Suprapubic skin (tissue), 4 donors: ENCODE measurements at regions not wholly inside any gene's neighbourhood (a gene's known extent, or its start where the extent isn't known, plus 50 kb on each side); places are given as distances from the start of the nearest gene placed in this dataset.
A peak's percentile ranks its signal among the peaks of the same experiment; 100 is the strongest.

ENCODE experiments used
- DNase-seq, 2 donors: peaks; one replicate each; pipeline ENCODE4 v3.0.0-alpha.2; 2019; ENCODE audit warnings: low spot score in 2 of 2
- H3K27ac ChIP-seq: fragments of 200-600 bp; sonication (generic); one replicate; pipeline ENCODE4 v1.5.1; 2019
- H3K27me3 ChIP-seq: fragments of 200-600 bp; sonication (generic); one replicate; pipeline ENCODE4 v1.5.1; 2019
- H3K36me3 ChIP-seq: fragments of 200-600 bp; sonication (generic); one replicate; pipeline ENCODE4 v1.5.1; 2019
- H3K4me1 ChIP-seq: fragments of 200-600 bp; sonication (generic); one replicate; pipeline ENCODE4 v1.5.1; 2019
- H3K4me3 ChIP-seq: fragments of 200-600 bp; sonication (generic); one replicate; pipeline ENCODE4 v1.5.1; 2019; ENCODE audit warnings: mild to moderate bottlenecking
- H3K9me3 ChIP-seq: fragments of 200-600 bp; sonication (generic); one replicate; pipeline ENCODE4 v1.5.1; 2019
- EP300 ChIP-seq: sonication (generic); formaldehyde crosslinking; IDR thresholded peaks from one replicate; pipeline ENCODE4 v1.6.1; 2017; ENCODE audit warnings: antibody characterized with exemption
- POLR2A ChIP-seq, 2 donors: fragments of 450-650 bp; IDR thresholded peaks; one replicate each; pipeline ENCODE4 v1.6.1; 2017; ENCODE audit warnings: antibody characterized with exemption in 2 of 2, mild to moderate bottlenecking in 2 of 2, moderate library complexity in 2 of 2
- POLR2AphosphoS5 ChIP-seq, 3 donors: sonication (generic); formaldehyde crosslinking; IDR thresholded peaks; one replicate each; pipeline ENCODE4 v1.6.1; 2017; ENCODE audit warnings: antibody characterized with exemption in 3 of 3
- WGBS: methylation state at CpG from one replicate; pipeline ENCODE4 v1.1.5; 2018; 5-methylcytosine and 5-hydroxymethylcytosine counted together
- TF ChIP-seq, protein P1 (sequence below), 2 donors: fragments of 200-600 bp in 1 of 2; fragments of 450-650 bp in 1 of 2; sonication (generic) in 1 of 2; IDR thresholded peaks; one replicate each; pipeline ENCODE4 v1.5.1; 2016 to 2019; ENCODE audit warnings: antibody characterized with exemption in 2 of 2, mild to moderate bottlenecking in 1 of 2, moderate library complexity in 1 of 2

DNA sequence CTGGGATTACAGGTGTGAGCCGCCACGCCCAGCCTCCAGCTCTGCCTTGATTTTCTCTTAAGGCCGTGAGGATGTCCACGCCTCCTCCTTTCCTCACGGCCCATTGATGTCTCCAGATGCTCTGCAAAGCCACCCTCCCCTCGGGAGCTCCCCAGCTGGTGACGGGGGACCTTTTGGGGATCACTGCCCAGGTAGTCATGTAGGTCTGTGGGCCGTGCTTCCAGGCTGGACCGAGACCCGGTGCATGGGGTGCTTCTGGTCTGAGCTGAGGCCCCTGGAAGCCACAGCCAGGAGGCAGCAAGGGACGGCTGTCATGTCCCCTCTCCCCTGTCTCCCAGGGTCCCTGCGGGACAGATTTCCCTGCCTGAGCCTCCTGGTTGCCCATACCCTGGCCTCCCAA, 277.8 kb downstream of the SEC14L1 start:
- Histone ChIP-seq H3K9me3 (no peaks in the 10 kb centered on the region), H3K27me3 (no peaks in the 10 kb centered on the region), H3K4me3 (no peak overlapping the region), H3K27ac (no peak overlapping the region), H3K36me3 (no peaks in the 10 kb centered on the region), H3K4me1 (peaks cover 73% of the 10 kb centered on the region)
- TF ChIP-seq EP300 (no peak), POLR2AphosphoS5 (IDR thresholded peaks at IDR 0.05) (no peak), POLR2A (IDR thresholded peaks at IDR 0.05) (no peak)
- TF ChIP-seq, protein P1, sequence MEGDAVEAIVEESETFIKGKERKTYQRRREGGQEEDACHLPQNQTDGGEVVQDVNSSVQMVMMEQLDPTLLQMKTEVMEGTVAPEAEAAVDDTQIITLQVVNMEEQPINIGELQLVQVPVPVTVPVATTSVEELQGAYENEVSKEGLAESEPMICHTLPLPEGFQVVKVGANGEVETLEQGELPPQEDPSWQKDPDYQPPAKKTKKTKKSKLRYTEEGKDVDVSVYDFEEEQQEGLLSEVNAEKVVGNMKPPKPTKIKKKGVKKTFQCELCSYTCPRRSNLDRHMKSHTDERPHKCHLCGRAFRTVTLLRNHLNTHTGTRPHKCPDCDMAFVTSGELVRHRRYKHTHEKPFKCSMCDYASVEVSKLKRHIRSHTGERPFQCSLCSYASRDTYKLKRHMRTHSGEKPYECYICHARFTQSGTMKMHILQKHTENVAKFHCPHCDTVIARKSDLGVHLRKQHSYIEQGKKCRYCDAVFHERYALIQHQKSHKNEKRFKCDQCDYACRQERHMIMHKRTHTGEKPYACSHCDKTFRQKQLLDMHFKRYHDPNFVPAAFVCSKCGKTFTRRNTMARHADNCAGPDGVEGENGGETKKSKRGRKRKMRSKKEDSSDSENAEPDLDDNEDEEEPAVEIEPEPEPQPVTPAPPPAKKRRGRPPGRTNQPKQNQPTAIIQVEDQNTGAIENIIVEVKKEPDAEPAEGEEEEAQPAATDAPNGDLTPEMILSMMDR (IDR thresholded peaks at IDR 0.05) = no peak
- DNase-seq = no peak
- 86% methylated on average over 7 of the region's 12 CpGs for WGBS

DNA sequence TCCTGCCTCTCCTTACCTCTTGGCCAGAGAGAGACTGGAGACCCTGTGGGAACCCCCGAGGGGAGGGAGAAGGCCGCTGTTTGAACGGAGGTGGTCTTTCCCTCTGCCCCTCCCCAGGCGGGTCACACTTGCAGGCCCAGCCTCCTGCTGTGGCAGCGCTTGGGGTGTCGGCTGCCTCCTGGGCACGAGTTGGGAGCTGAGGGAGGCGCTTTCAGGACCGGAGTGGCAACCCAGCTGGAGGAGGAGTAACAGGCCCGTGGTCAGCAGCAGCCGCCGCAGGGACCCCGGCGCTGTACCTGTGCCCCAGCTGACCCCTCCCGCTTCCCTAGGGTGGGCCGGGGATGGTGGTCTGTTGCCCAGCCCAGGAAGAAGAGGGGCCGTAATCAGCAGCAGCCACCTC, 278.3 kb downstream of the SEC14L1 start:
- H3K4me1 ChIP-seq = peaks cover 77% of the 10 kb centered on the region
- TF ChIP-seq, protein P1 (IDR thresholded peaks at IDR 0.05) = no peak
- TF ChIP-seq POLR2A (IDR thresholded peaks at IDR 0.05) (no peak), POLR2AphosphoS5 (IDR thresholded peaks at IDR 0.05) (no peak), EP300 (no peak)
- H3K27ac ChIP-seq = no peak overlapping the region
- 40% methylated on average over 1 of the region's 17 CpGs for WGBS
- no peak overlapping the region for H3K4me3 ChIP-seq
- no peaks in the 10 kb centered on the region for H3K9me3 ChIP-seq
- DNase-seq = no peak
- no peaks in the 10 kb centered on the region for H3K36me3 ChIP-seq
- no peaks in the 10 kb centered on the region for H3K27me3 ChIP-seq

DNA sequence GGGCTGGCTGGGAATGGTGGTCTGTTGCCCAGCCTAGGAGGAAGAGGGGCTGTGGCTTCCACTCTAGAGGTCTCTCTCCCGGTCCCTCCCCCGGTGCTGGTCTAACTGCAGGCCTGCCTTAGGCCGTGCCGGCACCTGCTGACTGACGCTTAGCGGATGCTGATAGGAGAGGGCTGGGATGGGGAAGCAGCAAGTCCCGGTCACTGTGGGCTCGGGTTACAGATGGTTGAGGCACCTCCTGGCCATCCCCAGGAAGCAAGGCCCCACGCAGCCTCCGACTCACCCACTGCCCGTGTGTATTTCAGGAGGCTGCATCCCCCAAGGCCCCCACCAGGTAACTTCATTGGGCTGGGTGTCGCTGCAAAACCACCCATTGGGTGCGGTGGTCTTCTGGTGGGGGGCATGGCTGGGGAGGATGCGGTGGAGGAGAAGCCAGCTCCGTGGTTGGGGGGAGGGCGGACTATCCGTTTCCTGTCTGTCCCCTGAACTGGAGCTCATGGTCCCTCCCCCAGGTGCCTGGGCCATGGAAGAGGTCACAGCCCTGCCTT, 278.9 kb downstream of the SEC14L1 start:
- H3K36me3 ChIP-seq = no peaks in the 10 kb centered on the region
- no peak for TF ChIP-seq EP300
- TF ChIP-seq POLR2A (IDR thresholded peaks at IDR 0.05) = no peak
- TF ChIP-seq POLR2AphosphoS5 (IDR thresholded peaks at IDR 0.05) = no peak
- TF ChIP-seq, protein P1 (IDR thresholded peaks at IDR 0.05) = no peak
- H3K4me3 ChIP-seq = no peak overlapping the region
- 85% methylated on average over 16 of the region's 17 CpGs for WGBS
- peaks cover 81% of the 10 kb centered on the region for H3K4me1 ChIP-seq
- no peaks in the 10 kb centered on the region for H3K27me3 ChIP-seq
- H3K27ac ChIP-seq = no peak overlapping the region
- no peaks in the 10 kb centered on the region for H3K9me3 ChIP-seq
- DNase-seq = no peak

DNA sequence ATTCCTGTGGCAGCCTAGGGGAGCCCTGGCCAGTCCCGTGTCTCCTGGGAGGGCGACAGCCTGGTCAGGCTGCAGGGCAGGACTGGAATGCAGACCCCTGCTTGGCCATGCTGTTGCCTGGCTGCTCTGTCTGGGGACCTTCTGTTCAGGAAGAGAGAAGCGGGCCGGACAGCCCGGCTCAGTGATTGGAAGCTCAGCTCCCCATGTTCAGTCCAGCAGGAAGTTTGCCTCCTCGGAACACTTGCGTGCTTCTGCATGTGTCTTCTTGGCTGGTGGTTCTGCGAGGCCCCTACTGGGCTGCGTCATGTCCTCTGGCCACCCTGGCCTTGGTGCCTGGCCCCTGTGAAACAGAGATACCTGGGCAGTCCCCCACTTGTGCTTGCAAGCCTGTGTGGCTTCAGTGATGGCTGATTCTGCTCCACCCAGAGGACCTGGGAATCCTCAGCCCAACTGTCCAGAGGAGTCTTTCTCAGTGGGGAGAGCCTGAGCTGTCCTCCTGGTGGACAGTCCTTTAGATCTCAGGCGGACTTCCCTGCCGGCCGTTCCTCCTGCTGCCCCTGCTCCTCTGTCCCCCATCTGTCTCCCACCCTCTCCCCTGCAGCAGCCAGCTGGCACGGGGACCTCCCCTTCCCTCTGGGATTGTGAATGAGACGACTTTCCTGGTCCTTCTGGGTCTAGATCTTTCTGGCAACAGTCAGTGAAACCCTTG, 279.5 kb downstream of the SEC14L1 start:
- no peak overlapping the region for H3K4me3 ChIP-seq
- no peak for DNase-seq
- peaks cover 81% of the 10 kb centered on the region for H3K4me1 ChIP-seq
- H3K27ac ChIP-seq = peak overlapping the region; percentile 20
- no peaks in the 10 kb centered on the region for H3K36me3 ChIP-seq
- H3K9me3 ChIP-seq = no peaks in the 10 kb centered on the region
- TF ChIP-seq EP300 = no peak
- TF ChIP-seq, protein P1 (IDR thresholded peaks at IDR 0.05) = no peak
- TF ChIP-seq POLR2A (IDR thresholded peaks at IDR 0.05) = no peak
- no peaks in the 10 kb centered on the region for H3K27me3 ChIP-seq
- 58% methylated on average over 7 of the region's 14 CpGs for WGBS

DNA sequence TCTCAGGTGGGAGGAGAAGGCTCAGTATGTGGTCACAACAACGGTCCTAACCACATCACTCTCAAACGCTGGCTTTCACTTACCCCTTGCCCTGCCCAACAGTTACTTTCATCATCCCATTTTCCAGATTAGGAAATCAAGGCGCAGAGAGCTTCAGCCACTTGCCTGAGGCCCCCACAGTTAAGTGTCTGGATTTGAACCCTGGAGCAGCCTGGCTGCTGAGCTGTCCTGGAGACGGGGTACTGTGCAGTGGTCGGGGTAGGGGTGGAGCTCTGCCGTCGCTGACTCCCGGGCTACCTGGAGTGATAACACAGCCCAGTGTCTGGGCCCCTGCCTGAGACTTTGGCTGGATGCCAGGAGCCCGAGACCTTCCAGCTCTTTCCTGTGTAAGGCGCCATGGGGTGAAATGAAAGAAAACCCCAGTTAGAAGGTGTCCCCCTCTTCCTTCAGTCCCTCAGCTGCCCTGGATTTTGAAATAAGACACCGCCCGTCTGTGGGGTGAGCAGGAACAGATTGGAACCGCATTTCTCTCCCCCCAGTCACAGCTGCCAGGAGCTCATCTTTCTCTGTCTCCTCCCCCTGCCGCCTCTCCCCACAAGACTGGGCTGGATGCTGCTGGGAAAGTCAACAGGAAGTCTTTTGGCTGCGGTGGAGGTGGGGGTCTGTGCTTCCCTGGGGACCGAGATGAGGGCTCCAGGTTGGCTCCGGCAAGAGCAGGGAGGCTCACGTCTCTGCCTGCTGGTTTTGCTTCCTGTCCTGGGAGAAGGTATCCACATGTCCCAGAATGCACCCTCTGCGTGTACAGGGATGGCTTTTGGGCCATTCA, 280.2 kb downstream of the SEC14L1 start:
- H3K4me3 ChIP-seq = no peak overlapping the region
- TF ChIP-seq EP300 (no peak), POLR2A (IDR thresholded peaks at IDR 0.05) (no peak), POLR2AphosphoS5 (IDR thresholded peaks at IDR 0.05) (no peak)
- TF ChIP-seq, protein P1 (IDR thresholded peaks at IDR 0.05) = no peak

More for the DNA sequence above, 280.2 kb downstream of the SEC14L1 start:
- DNase-seq = no peak
- Histone ChIP-seq H3K36me3 (no peaks in the 10 kb centered on the region), H3K27ac (peak overlapping the region; percentile 20), H3K9me3 (no peaks in the 10 kb centered on the region), H3K4me1 (peaks cover 83% of the 10 kb centered on the region), H3K27me3 (no peaks in the 10 kb centered on the region)
- WGBS = 27% methylated on average over 10 of the region's 19 CpGs
